NCI-H2171 treated with DMSO at 0.1 percent for 48 hours (cell line): ENCODE measurements at regions not wholly inside any gene's neighbourhood (a gene's known extent, or its start where the extent isn't known, plus 50 kb on each side); places are given as distances from the start of the nearest gene placed in this dataset.

Experiments used
- DNase-seq: peaks from one replicate; lab custom pipeline; 2025; lab: John Stamatoyannopoulos, UW

- DNase-seq: no peak
Measured at GRCh38 chr3:16113704-16114103, 60.8 kb upstream of the GALNT15 start.

DNA sequence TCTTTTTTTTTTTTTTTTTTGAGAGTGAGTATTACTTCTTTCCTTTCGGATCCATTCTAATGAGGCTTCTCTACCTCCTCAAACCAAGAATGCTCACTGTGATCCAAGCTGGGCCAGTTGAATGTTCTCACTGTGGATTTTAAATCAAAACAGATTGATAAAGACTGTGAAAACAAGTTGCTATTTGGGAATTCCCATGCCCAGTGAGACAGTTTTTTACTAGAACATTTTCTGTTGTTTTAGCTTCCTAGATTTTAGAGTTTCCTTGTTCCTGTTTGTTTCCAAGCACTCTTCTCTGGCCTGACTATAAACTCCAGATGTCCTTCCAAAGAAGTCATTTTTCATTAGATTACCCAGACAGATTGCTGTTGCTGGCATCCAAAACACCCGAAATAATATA is 60.1 kb upstream of the GALNT15 start:
- no peak for DNase-seq

DNA sequence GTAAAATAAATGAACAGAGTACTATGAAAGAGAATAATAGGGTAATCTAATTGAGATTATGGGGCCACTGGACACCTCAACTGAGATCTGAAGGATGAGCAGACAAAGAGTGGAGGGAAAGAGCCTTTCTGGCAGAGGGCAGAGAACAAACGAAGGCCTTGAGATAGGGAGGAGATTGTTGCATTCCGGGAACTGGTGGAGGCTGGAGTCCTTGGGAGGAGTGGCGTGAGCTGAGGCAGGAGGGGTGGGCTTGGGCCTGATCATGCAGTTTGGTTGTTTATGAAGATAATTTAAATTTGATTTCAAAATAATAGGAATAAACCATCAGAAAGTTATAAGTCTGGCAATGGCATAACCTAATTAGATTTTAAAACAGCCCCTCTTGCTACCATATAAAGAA is 59.5 kb upstream of the GALNT15 start:
- no peak for DNase-seq

GRCh38 chr3:16118396-16118795 is 56.1 kb upstream of the GALNT15 start:
- DNase-seq: no peak

DNA sequence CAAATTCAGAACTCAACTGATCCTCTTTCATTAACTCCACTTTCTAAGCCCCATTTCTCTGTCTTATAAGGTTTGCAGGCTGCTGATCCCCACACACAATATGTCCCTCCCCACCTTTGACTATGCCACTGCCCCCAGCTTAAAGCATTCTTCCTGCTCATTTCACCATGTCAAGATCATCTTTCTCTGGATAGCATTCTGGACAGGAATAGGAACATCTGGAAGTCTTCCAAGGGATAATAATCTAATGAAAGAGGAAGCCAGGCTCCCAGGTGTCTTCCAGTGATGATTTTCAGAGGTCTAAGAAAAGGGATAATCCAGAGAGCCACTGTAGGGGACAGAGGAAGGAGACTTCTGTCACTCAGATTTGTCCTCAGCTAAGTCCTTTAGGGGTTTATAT is 54.6 kb upstream of the GALNT15 start:
- peak; percentile 37 for DNase-seq

DNA sequence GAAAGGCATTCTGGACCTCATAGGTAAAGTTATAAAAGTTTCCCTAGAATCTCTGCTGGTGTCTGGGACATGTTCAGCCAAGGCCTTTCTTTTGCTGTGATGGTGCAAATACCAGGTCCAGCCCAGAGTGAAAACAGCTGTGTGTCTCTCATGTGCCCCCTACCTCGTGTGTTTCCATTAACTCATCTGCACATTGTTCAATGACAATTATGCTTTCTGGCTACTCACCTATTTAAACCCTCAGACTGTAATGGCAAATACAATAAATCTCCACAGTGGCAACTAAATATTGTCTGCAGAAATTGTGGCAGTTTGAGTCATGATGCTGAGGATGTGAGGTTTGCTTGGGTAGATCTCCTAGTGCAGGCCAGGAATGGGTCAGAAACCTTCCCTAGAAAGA is 53.1 kb upstream of the GALNT15 start:
- no peak for DNase-seq

GRCh38 chr3:16122155-16122554 is 52.3 kb upstream of the GALNT15 start:
- DNase-seq: no peak

- no peak for DNase-seq
Measured at GRCh38 chr3:16122661-16123060, 51.8 kb upstream of the GALNT15 start.

GRCh38 chr3:16124636-16125035 is 49.8 kb upstream of the GALNT15 start:
- no peak for DNase-seq
